HepG2 (cell line): ENCODE measurements at regions not wholly inside any gene's neighbourhood (a gene's known extent, or its start where the extent isn't known, plus 50 kb on each side); places are given as distances from the start of the nearest gene placed in this dataset.

Experiments used
- DNMT3B ChIP-seq: conservative IDR thresholded peaks from 2 replicates; pipeline ENCODE4 v1.6.1; 2016; ENCODE audit warnings: missing biosample characterization, control low read depth
- HHEX ChIP-seq: IDR thresholded peaks from 2 replicates; pipeline ENCODE4 v1.6.1; 2016; ENCODE audit warnings: control low read depth
- NCOA2 ChIP-seq: sonication (generic); formaldehyde crosslinking; IDR thresholded peaks from 2 replicates; pipeline ENCODE4 v1.8.0; 2022; ENCODE audit warnings: inconsistent platforms
- NR2F1 ChIP-seq, 2 experiments: fragments of 450-650 bp in 1 of 2; formaldehyde crosslinking in 1 of 2; IDR thresholded peaks; 2 replicates each; pipeline versions ENCODE4 v1.5.0 to v1.6.1; 2016 to 2020; ENCODE audit warnings: mild to moderate bottlenecking in 1 of 2, missing compliant biosample characterization in 1 of 2, missing genetic modification reagents in 1 of 2, moderate library complexity in 1 of 2
- REL ChIP-seq: sonication (generic); formaldehyde crosslinking; conservative IDR thresholded peaks from 2 replicates; pipeline ENCODE4 v1.8.0; 2022; ENCODE audit warnings: mild to moderate bottlenecking, missing genetic modification reagents, moderate library complexity
- RORA ChIP-seq: sonication (generic); formaldehyde crosslinking; IDR thresholded peaks from 2 replicates; pipeline ENCODE4 v1.5.0; 2020; ENCODE audit warnings: mild to moderate bottlenecking, missing genetic modification reagents, moderate library complexity
- RXRA ChIP-seq: sonication (generic); formaldehyde crosslinking; IDR thresholded peaks from 2 replicates; pipeline ENCODE4 v1.5.1; 2020; ENCODE audit warnings: missing genetic modification reagents
- SMARCC2 ChIP-seq: fragments of 450-650 bp; IDR thresholded peaks from 2 replicates; pipeline ENCODE4 v1.6.1; 2017; ENCODE audit warnings: antibody characterized with exemption, mild to moderate bottlenecking
- SOX13 ChIP-seq, 3 experiments: fragments of 450-650 bp in 1 of 3; sonication (generic) in 1 of 3; formaldehyde crosslinking in 1 of 3; IDR thresholded peaks in 2 of 3; conservative IDR thresholded peaks in 1 of 3; 2 replicates each; pipeline versions ENCODE4 v1.5.0 to v1.6.1; 2016 to 2020; ENCODE audit warnings: antibody characterized with exemption in 1 of 3, mild to moderate bottlenecking in 1 of 3, missing compliant biosample characterization in 1 of 3, missing genetic modification reagents in 1 of 3, moderate library complexity in 1 of 3
- THAP11 ChIP-seq: IDR thresholded peaks from 2 replicates; pipeline ENCODE4 v1.6.1; 2016; ENCODE audit warnings: missing biosample characterization, missing genetic modification reagents
- ZFP36 ChIP-seq: fragments of 150-350 bp; IDR thresholded peaks from 2 replicates; pipeline ENCODE4 v1.6.1; 2018; ENCODE audit warnings: borderline replicate concordance, low read length, low read depth; ENCODE audit not compliant: partially characterized antibody
- ZNF136 ChIP-seq: sonication (generic); formaldehyde crosslinking; IDR thresholded peaks from 2 replicates; pipeline ENCODE4 v1.8.1; 2022; ENCODE audit warnings: low read depth, mild to moderate bottlenecking, moderate library complexity, missing genetic modification reagents
- ZNF598 ChIP-seq: sonication (generic); formaldehyde crosslinking; IDR thresholded peaks from 2 replicates; pipeline ENCODE4 v1.5.1; 2020; ENCODE audit warnings: mild to moderate bottlenecking, missing genetic modification reagents, borderline replicate concordance
- ZNF615 ChIP-seq: sonication (generic); formaldehyde crosslinking; IDR thresholded peaks from 2 replicates; pipeline ENCODE4 v1.5.0; 2020; ENCODE audit warnings: mild to moderate bottlenecking, missing genetic modification reagents, borderline replicate concordance
- TF ChIP-seq, protein P1 (sequence below): sonication (generic); formaldehyde crosslinking; conservative IDR thresholded peaks from 2 replicates; pipeline ENCODE4 v1.4.0; 2020; ENCODE audit warnings: mild to moderate bottlenecking, missing genetic modification reagents, moderate library complexity
- TF ChIP-seq, protein P2 (sequence below): sonication (generic); formaldehyde crosslinking; IDR thresholded peaks from 2 replicates; pipeline ENCODE4 v1.5.0; 2020; ENCODE audit warnings: mild to moderate bottlenecking, missing genetic modification reagents
- TF ChIP-seq, protein P3 (sequence below): sonication (generic); formaldehyde crosslinking; IDR thresholded peaks from 2 replicates; pipeline ENCODE4 v1.5.1; 2020; ENCODE audit warnings: mild to moderate bottlenecking, missing genetic modification reagents, moderate library complexity
- TF ChIP-seq, protein P4 (sequence below): sonication (generic); formaldehyde crosslinking; IDR thresholded peaks from 2 replicates; pipeline ENCODE4 v1.5.0; 2020; ENCODE audit warnings: mild to moderate bottlenecking, missing genetic modification reagents

DNA sequence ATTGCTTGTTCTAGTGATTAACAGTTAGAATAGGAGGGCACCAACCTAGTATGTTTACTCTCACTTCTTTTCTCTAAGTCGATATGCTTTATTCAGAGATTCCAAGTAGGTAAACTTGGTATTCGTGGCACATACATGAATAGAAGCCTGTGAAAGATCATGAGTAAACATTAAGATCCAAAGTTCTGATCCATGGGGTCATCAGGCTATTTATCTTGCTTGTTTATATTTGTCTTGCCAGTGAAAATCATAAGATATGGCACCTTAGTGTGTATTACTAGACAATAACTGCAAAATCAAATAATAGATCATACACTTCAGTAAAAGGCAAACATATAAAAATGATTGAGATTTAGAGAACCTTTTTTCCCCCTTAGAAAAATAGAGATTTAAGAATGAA, 56.5 kb upstream of the LHFPL3 start (continued):
- TF ChIP-seq, protein P1, sequence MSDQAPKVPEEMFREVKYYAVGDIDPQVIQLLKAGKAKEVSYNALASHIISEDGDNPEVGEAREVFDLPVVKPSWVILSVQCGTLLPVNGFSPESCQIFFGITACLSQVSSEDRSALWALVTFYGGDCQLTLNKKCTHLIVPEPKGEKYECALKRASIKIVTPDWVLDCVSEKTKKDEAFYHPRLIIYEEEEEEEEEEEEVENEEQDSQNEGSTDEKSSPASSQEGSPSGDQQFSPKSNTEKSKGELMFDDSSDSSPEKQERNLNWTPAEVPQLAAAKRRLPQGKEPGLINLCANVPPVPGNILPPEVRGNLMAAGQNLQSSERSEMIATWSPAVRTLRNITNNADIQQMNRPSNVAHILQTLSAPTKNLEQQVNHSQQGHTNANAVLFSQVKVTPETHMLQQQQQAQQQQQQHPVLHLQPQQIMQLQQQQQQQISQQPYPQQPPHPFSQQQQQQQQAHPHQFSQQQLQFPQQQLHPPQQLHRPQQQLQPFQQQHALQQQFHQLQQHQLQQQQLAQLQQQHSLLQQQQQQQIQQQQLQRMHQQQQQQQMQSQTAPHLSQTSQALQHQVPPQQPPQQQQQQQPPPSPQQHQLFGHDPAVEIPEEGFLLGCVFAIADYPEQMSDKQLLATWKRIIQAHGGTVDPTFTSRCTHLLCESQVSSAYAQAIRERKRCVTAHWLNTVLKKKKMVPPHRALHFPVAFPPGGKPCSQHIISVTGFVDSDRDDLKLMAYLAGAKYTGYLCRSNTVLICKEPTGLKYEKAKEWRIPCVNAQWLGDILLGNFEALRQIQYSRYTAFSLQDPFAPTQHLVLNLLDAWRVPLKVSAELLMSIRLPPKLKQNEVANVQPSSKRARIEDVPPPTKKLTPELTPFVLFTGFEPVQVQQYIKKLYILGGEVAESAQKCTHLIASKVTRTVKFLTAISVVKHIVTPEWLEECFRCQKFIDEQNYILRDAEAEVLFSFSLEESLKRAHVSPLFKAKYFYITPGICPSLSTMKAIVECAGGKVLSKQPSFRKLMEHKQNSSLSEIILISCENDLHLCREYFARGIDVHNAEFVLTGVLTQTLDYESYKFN = 0 out of 2 replicates have a peak, but pooled peaks have one; percentile 19
- TF ChIP-seq ZNF598 (CRISPR knock-in tag) (no peak), ZFP36 (peak; percentile 19), SMARCC2 (no peak), SOX13 (IDR thresholded peaks at IDR 0.05) (no peak), SOX13 (CRISPR knock-in tag; conservative IDR thresholded peaks at IDR 0.05 in 1 of 2, IDR thresholded peaks at IDR 0.05 in 1 of 2) (peak in 1 of 2 experiments; percentile 28; a peak in 1 of 4 replicates), THAP11 (no peak), RXRA (CRISPR knock-in tag) (no peak), DNMT3B (CRISPR knock-in tag) (no peak), ZNF136 (CRISPR knock-in tag) (no peak), ZNF615 (CRISPR knock-in tag) (no peak), HHEX (CRISPR knock-in tag) (peak; percentile 94), NR2F1 (CRISPR knock-in tag; IDR thresholded peaks at IDR 0.05) (peak in 1 of 2 experiments; percentile 85; a peak in 2 of 4 replicates), RORA (CRISPR knock-in tag) (no peak), REL (CRISPR knock-in tag) (no peak), NCOA2 (CRISPR knock-in tag) (no peak)
- TF ChIP-seq, protein P2, sequence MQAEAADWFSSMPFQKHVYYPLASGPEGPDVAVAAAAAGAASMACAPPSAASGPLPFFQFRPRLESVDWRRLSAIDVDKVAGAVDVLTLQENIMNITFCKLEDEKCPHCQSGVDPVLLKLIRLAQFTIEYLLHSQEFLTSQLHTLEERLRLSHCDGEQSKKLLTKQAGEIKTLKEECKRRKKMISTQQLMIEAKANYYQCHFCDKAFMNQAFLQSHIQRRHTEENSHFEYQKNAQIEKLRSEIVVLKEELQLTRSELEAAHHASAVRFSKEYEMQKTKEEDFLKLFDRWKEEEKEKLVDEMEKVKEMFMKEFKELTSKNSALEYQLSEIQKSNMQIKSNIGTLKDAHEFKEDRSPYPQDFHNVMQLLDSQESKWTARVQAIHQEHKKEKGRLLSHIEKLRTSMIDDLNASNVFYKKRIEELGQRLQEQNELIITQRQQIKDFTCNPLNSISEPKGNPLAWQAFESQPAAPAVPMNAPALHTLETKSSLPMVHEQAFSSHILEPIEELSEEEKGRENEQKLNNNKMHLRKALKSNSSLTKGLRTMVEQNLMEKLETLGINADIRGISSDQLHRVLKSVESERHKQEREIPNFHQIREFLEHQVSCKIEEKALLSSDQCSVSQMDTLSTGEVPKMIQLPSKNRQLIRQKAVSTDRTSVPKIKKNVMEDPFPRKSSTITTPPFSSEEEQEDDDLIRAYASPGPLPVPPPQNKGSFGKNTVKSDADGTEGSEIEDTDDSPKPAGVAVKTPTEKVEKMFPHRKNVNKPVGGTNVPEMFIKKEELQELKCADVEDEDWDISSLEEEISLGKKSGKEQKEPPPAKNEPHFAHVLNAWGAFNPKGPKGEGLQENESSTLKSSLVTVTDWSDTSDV (CRISPR knock-in tag) = no peak
- TF ChIP-seq, protein P3, sequence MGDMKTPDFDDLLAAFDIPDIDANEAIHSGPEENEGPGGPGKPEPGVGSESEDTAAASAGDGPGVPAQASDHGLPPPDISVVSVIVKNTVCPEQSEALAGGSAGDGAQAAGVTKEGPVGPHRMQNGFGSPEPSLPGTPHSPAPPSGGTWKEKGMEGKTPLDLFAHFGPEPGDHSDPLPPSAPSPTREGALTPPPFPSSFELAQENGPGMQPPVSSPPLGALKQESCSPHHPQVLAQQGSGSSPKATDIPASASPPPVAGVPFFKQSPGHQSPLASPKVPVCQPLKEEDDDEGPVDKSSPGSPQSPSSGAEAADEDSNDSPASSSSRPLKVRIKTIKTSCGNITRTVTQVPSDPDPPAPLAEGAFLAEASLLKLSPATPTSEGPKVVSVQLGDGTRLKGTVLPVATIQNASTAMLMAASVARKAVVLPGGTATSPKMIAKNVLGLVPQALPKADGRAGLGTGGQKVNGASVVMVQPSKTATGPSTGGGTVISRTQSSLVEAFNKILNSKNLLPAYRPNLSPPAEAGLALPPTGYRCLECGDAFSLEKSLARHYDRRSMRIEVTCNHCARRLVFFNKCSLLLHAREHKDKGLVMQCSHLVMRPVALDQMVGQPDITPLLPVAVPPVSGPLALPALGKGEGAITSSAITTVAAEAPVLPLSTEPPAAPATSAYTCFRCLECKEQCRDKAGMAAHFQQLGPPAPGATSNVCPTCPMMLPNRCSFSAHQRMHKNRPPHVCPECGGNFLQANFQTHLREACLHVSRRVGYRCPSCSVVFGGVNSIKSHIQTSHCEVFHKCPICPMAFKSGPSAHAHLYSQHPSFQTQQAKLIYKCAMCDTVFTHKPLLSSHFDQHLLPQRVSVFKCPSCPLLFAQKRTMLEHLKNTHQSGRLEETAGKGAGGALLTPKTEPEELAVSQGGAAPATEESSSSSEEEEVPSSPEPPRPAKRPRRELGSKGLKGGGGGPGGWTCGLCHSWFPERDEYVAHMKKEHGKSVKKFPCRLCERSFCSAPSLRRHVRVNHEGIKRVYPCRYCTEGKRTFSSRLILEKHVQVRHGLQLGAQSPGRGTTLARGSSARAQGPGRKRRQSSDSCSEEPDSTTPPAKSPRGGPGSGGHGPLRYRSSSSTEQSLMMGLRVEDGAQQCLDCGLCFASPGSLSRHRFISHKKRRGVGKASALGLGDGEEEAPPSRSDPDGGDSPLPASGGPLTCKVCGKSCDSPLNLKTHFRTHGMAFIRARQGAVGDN (CRISPR knock-in tag) = no peak
- TF ChIP-seq, protein P4, sequence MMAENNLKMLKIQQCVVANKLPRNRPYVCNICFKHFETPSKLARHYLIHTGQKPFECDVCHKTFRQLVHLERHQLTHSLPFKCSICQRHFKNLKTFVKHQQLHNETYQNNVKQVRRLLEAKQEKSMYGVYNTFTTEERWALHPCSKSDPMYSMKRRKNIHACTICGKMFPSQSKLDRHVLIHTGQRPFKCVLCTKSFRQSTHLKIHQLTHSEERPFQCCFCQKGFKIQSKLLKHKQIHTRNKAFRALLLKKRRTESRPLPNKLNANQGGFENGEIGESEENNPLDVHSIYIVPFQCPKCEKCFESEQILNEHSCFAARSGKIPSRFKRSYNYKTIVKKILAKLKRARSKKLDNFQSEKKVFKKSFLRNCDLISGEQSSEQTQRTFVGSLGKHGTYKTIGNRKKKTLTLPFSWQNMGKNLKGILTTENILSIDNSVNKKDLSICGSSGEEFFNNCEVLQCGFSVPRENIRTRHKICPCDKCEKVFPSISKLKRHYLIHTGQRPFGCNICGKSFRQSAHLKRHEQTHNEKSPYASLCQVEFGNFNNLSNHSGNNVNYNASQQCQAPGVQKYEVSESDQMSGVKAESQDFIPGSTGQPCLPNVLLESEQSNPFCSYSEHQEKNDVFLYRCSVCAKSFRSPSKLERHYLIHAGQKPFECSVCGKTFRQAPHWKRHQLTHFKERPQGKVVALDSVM (CRISPR knock-in tag) = no peak
